Loucy (cell line): ENCODE measurements at regions not wholly inside any gene's neighbourhood (a gene's known extent, or its start where the extent isn't known, plus 50 kb on each side); places are given as distances from the start of the nearest gene placed in this dataset.

Source experiments
- H2AFZ ChIP-seq: fragments of 200-600 bp; sonication (generic); 2 replicates; pipeline ENCODE4 v1.6.0; 2016; ENCODE audit warnings: antibody characterized with exemption, mild to moderate bottlenecking, low read length, moderate library complexity
- H3F3A ChIP-seq: fragments of 200-600 bp; 2 replicates; pipeline ENCODE4 v1.6.0; 2016; ENCODE audit warnings: antibody characterized with exemption, low read depth, mild to moderate bottlenecking
- H3K27me3 ChIP-seq: fragments of 200-600 bp; sonication (generic); 2 replicates; pipeline ENCODE4 v1.6.1; 2014; ENCODE audit warnings: low read length, mild to moderate bottlenecking; ENCODE audit not compliant: insufficient read depth, poor library complexity, severe bottlenecking
- H3K36me3 ChIP-seq: fragments of 200-600 bp; sonication (generic); 2 replicates; pipeline ENCODE4 v1.6.1; 2016; ENCODE audit warnings: low read length; ENCODE audit not compliant: insufficient read depth
- H3K4me1 ChIP-seq: fragments of 200-600 bp; sonication (generic); 2 replicates; pipeline ENCODE4 v1.5.1; 2014; ENCODE audit warnings: low read length, mild to moderate bottlenecking; ENCODE audit not compliant: insufficient read depth, poor library complexity, severe bottlenecking
- H3K4me2 ChIP-seq: fragments of 200-600 bp; sonication (generic); 2 replicates; pipeline ENCODE4 v1.6.0; 2014; ENCODE audit warnings: antibody characterized with exemption, low read length, low read depth, mild to moderate bottlenecking; ENCODE audit not compliant: poor library complexity, severe bottlenecking
- H3K4me3 ChIP-seq: fragments of 200-600 bp; sonication (generic); 2 replicates; pipeline ENCODE4 v1.5.1; 2014; ENCODE audit warnings: low read length, mild to moderate bottlenecking, mixed read lengths; ENCODE audit not compliant: poor library complexity, severe bottlenecking
- H3K79me2 ChIP-seq: fragments of 200-600 bp; sonication (generic); 2 replicates; pipeline ENCODE4 v1.6.1; 2014; ENCODE audit warnings: low read length; ENCODE audit not compliant: insufficient read depth
- H3K9ac ChIP-seq: fragments of 200-600 bp; sonication (generic); 2 replicates; pipeline ENCODE4 v1.6.0; 2014; ENCODE audit warnings: mild to moderate bottlenecking, low read depth, low read length, moderate library complexity; ENCODE audit not compliant: poor library complexity, severe bottlenecking
- H3K9me2 ChIP-seq: fragments of 200-600 bp; sonication (generic); replicated peaks from 2 replicates; pipeline ENCODE4 v1.6.1; 2016; ENCODE audit warnings: low read depth, low read length, mixed read lengths
- H3K9me3 ChIP-seq: fragments of 200-600 bp; sonication (generic); 2 replicates; pipeline ENCODE4 v1.6.1; 2014; ENCODE audit warnings: mild to moderate bottlenecking, antibody characterized with exemption, low read length, low read depth; ENCODE audit not compliant: insufficient read depth
- H4K20me1 ChIP-seq: fragments of 200-600 bp; sonication (generic); 2 replicates; pipeline ENCODE4 v1.6.0; 2014; ENCODE audit warnings: antibody characterized with exemption, low read length, mild to moderate bottlenecking; ENCODE audit not compliant: insufficient read depth, poor library complexity, severe bottlenecking
- EZH2phosphoT487 ChIP-seq: fragments of 200-600 bp; IDR thresholded peaks from 2 replicates; pipeline ENCODE4 v1.6.1; 2018; ENCODE audit warnings: antibody characterized with exemption, mild to moderate bottlenecking, moderate library complexity, borderline replicate concordance
- TF ChIP-seq, protein P1 (sequence below): fragments of 200-600 bp; sonication (generic); conservative IDR thresholded peaks from 2 replicates; pipeline ENCODE4 v1.5.1; 2014; ENCODE audit warnings: mild to moderate bottlenecking, antibody characterized with exemption, low read length

DNA sequence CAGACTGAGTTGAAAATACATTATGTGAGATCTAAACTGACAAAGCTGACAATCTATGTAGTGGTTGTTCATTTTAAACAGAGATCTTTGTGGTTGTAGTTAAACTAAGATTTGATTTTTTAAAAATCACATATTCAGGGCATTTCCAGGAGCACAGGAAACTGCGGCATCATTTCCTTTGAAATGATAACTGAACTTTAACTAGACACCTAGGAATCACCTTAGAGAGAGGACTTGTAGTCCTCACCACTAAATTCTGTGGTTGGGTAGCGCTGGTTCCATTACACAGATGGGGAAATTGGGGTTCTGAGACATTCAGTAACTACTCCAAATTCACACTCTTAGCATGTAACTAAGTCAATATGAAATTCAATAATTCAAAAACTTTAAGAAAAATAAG is 96.0 kb upstream of the TRIB2 start:
- Histone ChIP-seq H2AFZ (no peak overlapping the region), H3K4me1 (peaks cover 7% of the 10 kb centered on the region), H3K9me2 (no peaks in the 10 kb centered on the region), H4K20me1 (no peaks in the 10 kb centered on the region), H3K4me2 (no peak overlapping the region), H3K79me2 (no peaks in the 10 kb centered on the region), H3K36me3 (no peaks in the 10 kb centered on the region), H3F3A (no peaks in the 10 kb centered on the region), H3K4me3 (no peak overlapping the region), H3K27me3 (no peaks in the 10 kb centered on the region), H3K9me3 (no peaks in the 10 kb centered on the region), H3K9ac (no peak overlapping the region)
- TF ChIP-seq, protein P1, sequence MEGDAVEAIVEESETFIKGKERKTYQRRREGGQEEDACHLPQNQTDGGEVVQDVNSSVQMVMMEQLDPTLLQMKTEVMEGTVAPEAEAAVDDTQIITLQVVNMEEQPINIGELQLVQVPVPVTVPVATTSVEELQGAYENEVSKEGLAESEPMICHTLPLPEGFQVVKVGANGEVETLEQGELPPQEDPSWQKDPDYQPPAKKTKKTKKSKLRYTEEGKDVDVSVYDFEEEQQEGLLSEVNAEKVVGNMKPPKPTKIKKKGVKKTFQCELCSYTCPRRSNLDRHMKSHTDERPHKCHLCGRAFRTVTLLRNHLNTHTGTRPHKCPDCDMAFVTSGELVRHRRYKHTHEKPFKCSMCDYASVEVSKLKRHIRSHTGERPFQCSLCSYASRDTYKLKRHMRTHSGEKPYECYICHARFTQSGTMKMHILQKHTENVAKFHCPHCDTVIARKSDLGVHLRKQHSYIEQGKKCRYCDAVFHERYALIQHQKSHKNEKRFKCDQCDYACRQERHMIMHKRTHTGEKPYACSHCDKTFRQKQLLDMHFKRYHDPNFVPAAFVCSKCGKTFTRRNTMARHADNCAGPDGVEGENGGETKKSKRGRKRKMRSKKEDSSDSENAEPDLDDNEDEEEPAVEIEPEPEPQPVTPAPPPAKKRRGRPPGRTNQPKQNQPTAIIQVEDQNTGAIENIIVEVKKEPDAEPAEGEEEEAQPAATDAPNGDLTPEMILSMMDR = no peak
- TF ChIP-seq EZH2phosphoT487 = no peak

DNA sequence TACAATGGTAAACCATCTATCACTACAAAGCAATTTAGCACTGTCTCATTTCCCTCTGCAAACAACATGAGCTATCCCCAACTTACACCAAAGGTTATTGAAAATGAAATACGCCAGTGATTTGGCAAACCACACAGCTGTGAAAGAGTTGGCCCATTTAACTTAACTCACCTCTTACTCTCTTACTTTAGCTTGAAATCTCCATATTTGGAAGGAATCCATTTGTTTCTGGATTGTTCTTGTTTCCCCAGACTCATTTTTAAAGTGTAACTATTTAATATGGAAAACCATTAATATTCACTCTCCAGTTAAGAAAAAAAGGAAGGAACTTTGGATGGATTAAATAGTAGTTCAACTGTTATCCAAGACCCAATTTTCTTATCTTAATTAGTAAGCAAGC is 93.7 kb upstream of the TRIB2 start:
- Histone ChIP-seq H3K79me2 (no peaks in the 10 kb centered on the region), H3K4me3 (no peak overlapping the region), H3K9me3 (no peaks in the 10 kb centered on the region), H3K27me3 (no peaks in the 10 kb centered on the region), H2AFZ (no peak overlapping the region), H3F3A (no peaks in the 10 kb centered on the region), H3K9me2 (no peaks in the 10 kb centered on the region), H3K4me2 (no peak overlapping the region), H3K9ac (no peak overlapping the region), H3K4me1 (peaks cover 7% of the 10 kb centered on the region), H4K20me1 (no peaks in the 10 kb centered on the region), H3K36me3 (no peaks in the 10 kb centered on the region)
- no peak for TF ChIP-seq EZH2phosphoT487
- TF ChIP-seq, protein P1 = no peak

DNA sequence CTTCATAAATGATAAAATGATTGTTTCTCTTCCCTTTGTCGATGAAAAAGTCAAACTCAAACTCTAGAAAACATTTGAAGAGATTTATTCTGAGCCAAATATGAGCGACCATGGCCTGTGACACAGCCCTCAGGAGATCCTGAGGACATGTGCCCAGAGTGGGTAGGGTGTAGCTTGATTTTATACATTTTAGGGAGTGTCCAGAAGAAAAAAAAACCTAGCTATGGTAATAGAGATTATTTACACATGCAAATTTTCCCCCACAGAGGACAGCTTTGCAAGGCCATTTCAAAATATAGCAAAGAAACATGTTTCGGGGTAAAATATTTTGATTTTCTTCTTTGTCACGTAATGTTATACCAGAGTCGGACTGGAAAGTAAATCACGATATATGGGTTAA is 92.4 kb upstream of the TRIB2 start:
- no peaks in the 10 kb centered on the region for H4K20me1 ChIP-seq
- H3K4me3 ChIP-seq = no peak overlapping the region
- no peak for TF ChIP-seq EZH2phosphoT487
- TF ChIP-seq, protein P1 = no peak
- no peaks in the 10 kb centered on the region for H3K36me3 ChIP-seq
- H3K9me2 ChIP-seq = no peaks in the 10 kb centered on the region
- no peak overlapping the region for H3K9ac ChIP-seq
- no peaks in the 10 kb centered on the region for H3K27me3 ChIP-seq
- H3K79me2 ChIP-seq = no peaks in the 10 kb centered on the region
- H3F3A ChIP-seq = no peaks in the 10 kb centered on the region
- H3K9me3 ChIP-seq = no peaks in the 10 kb centered on the region
- no peak overlapping the region for H2AFZ ChIP-seq
- H3K4me2 ChIP-seq = no peak overlapping the region
- peaks cover 7% of the 10 kb centered on the region for H3K4me1 ChIP-seq
